HG03175 (cell line): ENCODE measurements at regions not wholly inside any gene's neighbourhood (a gene's known extent, or its start where the extent isn't known, plus 50 kb on each side); places are given as distances from the start of the nearest gene placed in this dataset.
"Not testable (repeated sequence)": the region's sequence is repeated elsewhere in the genome, so short reads cannot be mapped to it uniquely, and the experiment has no call there.

Experiments used
- ATAC-seq: cut with Tn5 transposase; IDR thresholded peaks from one replicate; pipeline ENCODE4 v1.9.1; 2021; ENCODE audit warnings: mild to moderate bottlenecking, moderate library complexity; ENCODE audit not compliant: unreplicated experiment

- no peak for ATAC-seq
Observed at GRCh38 chr1:168825129-168825528, 96.1 kb upstream of the DPT start.

- ATAC-seq = no peak
Observed at GRCh38 chr1:168825820-168826219, 96.8 kb upstream of the DPT start.

- no peak for ATAC-seq
Observed at GRCh38 chr1:168826269-168826668, 97.3 kb upstream of the DPT start.

- no peak for ATAC-seq
Observed at GRCh38 chr1:168827557-168827956, 98.6 kb upstream of the DPT start.

GRCh38 chr1:168829876-168830275 is 100.9 kb upstream of the DPT start:
- no peak for ATAC-seq

- no peak for ATAC-seq
Observed at GRCh38 chr1:168830562-168830961, 101.6 kb upstream of the DPT start.

GRCh38 chr1:168832661-168833060 is 103.7 kb upstream of the DPT start:
- ATAC-seq = no peak

- no peak for ATAC-seq
Observed at GRCh38 chr1:168833362-168833761, 104.4 kb upstream of the DPT start.

GRCh38 chr1:168833801-168834224 is 104.8 kb upstream of the DPT start:
- ATAC-seq = no peak

- ATAC-seq = no peak
Observed at GRCh38 chr1:168834225-168834872, 105.3 kb upstream of the DPT start.

GRCh38 chr1:168835176-168835575 is 106.2 kb upstream of the DPT start:
- ATAC-seq = no peak

- ATAC-seq = no peak
Observed at GRCh38 chr1:168835791-168836190, 106.8 kb upstream of the DPT start.

- no peak for ATAC-seq
Observed at GRCh38 chr1:168836469-168836868, 107.5 kb upstream of the DPT start.

- ATAC-seq = not testable (repeated sequence)
Observed at GRCh38 chr1:168837230-168837629, 108.2 kb upstream of the DPT start.

- ATAC-seq = no peak
Observed at GRCh38 chr1:168842306-168842705, 113.3 kb upstream of the DPT start.

- ATAC-seq = no peak
Observed at GRCh38 chr1:168842916-168843315, 113.9 kb upstream of the DPT start.

GRCh38 chr1:168843401-168843800 is 114.4 kb upstream of the DPT start:
- ATAC-seq = no peak

GRCh38 chr1:168843950-168844349 is 114.9 kb upstream of the DPT start:
- no peak for ATAC-seq

- ATAC-seq = no peak
Observed at GRCh38 chr1:168845140-168845539, 116.1 kb upstream of the DPT start.

GRCh38 chr1:168848051-168848450 is 119.0 kb upstream of the DPT start:
- no peak for ATAC-seq

- no peak for ATAC-seq
Observed at GRCh38 chr1:168861421-168862004, 132.5 kb upstream of the DPT start.

GRCh38 chr1:168863772-168864171 is 134.8 kb upstream of the DPT start:
- no peak for ATAC-seq

GRCh38 chr1:168864266-168864665 is 135.3 kb upstream of the DPT start:
- no peak for ATAC-seq
